GM19395 (cell line): ENCODE measurements at regions not wholly inside any gene's neighbourhood (a gene's known extent, or its start where the extent isn't known, plus 50 kb on each side); places are given as distances from the start of the nearest gene placed in this dataset.
"Not testable (repeated sequence)": the region's sequence is repeated elsewhere in the genome, so short reads cannot be mapped to it uniquely, and the experiment has no call there.

Source experiments
- ATAC-seq: cut with Tn5 transposase; IDR thresholded peaks from one replicate; pipeline ENCODE4 v1.9.1; 2021; ENCODE audit warnings: mild to moderate bottlenecking, moderate library complexity; ENCODE audit not compliant: unreplicated experiment

DNA sequence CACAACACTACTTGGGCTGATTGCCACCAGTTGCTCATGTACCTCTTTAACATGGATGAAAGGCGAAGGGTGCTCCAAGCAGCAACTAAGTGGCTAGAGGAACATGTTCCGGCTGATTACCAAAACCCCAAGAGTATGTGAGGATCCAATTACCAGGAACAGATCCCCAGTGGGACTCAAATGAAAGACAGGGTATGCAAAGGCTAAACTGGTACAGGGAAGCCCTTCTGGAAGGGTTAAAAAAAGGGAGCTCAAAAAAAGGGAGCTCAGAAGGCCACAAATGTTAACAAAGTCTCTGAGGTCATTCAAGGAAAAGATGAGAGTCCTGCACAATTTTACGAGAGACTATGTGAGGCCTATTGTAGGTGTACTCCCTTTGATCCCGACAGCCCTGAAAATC is 604.7 kb downstream of the UQCRFS1 start:
- ATAC-seq = no peak

DNA sequence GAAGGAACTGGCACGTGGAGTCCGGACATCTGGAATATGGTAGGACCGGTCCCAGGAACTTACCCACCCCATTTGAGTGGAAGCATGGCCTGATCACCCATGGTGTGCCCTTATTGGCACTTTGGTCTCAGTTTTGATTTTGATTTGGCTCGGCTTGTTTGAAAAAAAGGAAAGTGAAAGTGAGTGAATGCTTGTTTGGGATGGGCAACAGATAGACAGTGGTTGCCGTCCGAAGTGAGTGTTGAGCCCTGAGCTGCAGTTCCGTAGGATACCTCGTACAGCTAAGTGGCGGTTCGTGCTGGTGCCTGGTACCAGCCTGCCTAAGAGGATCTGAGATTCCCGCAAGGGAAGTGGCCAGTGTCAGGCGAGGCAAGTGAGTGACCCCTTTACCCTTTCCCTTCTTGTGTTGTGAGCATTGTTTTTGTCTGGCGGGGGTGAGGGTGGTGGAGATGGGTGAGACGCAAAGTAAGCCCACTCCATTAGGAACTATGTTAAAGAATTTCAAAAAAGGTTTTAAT is 605.8 kb downstream of the UQCRFS1 start:
- no peak for ATAC-seq

DNA sequence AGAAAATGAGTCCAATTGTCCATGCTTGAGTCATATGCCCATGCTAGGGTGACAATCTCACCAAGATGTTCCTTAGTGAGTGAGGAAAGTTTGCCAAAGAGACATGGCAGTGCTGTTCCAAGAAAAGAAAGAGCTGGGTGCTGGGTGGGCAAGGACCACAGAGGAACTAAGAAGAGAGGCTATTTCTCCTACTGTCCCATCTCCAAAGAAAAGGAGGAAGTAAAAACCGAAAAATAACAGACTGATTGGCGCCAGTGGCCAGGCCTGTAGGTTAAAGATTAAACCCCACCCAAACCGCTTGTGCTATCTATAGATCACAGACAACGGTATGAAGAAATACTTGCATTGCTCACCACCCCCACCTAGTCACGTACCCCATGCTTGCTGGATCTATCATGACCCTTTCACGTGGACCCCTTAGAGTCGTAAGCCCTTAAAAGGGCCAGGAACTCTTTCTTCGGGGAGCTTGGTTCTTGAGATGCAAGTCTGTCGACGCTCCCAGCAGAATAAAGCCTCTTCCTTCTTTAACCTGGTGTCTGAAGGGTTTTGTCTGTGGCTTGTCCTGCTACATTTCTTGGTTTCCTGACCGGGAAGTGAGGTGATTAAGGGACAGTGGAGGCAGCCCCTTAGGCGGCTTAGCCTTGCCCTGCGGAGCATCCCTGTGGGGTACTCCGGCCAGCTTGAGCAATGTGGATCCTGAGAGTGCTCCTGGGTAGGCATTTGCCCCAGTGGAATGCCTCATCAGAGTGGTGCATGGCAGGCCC is 606.5 kb downstream of the UQCRFS1 start:
- ATAC-seq = no peak

DNA sequence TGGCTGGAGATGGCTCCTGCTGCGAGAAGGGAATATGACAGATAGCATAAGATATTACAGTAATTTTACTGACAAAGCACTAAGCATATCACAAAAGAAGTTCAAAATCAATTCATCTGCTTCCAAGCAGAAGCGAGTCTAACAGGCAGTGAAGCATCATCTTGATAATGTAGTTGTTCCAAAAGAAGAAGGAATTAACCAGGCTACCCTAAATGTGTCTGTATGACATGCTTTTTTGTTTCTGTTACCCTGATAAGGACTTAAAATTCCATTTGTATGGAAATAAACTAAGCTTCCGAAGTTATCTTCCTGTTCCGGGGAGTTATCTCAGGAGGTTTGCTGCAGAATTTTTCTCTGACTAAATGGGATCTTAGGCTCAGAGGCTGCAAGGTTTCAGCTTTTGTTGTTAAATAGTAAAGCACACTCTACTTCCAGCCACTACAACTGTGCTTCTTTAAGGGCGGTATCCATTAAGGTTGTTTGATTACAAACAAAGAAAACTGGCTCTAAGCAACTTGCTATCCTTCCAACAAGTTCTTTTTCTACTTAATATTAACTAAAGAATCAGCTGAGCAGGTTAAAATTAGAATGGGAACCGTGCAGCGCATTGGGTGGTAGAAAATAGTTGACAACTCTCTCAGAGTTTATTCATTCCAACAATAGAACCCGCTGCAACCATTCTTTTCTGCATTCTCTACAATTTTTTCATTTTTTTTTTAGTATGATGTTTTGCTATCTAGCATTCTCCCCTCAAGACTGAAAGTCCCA is 607.3 kb downstream of the UQCRFS1 start:
- no peak for ATAC-seq

GRCh38 chr19:28603453-28603852 is 609.5 kb downstream of the UQCRFS1 start:
- no peak for ATAC-seq

DNA sequence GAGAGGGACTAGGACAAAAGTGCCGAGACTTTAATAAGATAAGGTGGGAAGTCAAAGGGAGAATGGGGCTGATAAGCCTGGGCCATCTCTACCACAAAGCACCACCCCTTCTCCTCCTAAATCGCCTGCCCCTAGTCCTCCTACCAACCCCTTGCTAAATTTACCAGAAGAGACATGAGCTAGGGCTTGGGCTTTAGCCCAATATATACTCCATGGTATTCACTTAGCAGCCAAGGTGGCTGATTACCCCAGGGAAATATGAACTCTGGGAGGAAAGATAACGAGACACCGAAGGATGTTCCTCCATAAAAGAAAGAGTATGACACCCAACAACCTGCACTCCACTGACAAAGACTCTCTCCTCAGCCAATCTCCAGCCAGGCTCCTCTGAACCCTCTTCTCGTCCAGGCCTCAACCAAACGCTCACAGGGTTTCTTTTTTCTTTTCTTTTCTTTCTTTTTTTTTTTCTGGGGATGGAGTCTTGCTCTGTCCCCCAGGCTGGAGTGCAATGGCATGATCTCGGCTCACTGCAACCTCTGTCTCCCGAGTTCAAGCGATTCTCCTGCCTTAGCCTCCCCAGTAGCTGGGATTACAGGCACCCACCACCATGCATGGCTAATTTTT is 610.2 kb downstream of the UQCRFS1 start:
- ATAC-seq = no peak

GRCh38 chr19:28601723-28602440 is 611.1 kb downstream of the UQCRFS1 start:
- ATAC-seq = no peak

DNA sequence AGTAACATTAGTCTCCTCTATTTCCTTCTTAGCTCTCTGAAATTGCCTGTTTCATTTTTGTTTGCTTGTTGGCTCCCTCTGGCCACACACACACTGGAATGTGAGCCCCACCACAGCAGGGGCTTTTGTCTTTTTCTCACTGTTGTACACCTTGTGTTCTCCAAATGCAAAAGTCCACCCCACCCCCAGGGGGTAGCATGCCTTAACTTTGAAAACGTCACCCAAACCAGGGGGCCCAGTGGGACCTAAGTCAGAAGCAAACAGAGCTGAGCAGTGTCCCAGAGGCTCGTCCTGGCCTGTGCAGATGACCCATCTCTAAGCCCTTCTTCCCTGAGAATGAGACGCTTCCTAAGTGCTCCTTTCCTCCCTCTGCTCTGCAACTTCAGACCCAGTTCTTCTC is 614.1 kb downstream of the UQCRFS1 start:
- ATAC-seq = no peak

GRCh38 chr19:28596561-28597071 is 616.3 kb downstream of the UQCRFS1 start:
- ATAC-seq = no peak

DNA sequence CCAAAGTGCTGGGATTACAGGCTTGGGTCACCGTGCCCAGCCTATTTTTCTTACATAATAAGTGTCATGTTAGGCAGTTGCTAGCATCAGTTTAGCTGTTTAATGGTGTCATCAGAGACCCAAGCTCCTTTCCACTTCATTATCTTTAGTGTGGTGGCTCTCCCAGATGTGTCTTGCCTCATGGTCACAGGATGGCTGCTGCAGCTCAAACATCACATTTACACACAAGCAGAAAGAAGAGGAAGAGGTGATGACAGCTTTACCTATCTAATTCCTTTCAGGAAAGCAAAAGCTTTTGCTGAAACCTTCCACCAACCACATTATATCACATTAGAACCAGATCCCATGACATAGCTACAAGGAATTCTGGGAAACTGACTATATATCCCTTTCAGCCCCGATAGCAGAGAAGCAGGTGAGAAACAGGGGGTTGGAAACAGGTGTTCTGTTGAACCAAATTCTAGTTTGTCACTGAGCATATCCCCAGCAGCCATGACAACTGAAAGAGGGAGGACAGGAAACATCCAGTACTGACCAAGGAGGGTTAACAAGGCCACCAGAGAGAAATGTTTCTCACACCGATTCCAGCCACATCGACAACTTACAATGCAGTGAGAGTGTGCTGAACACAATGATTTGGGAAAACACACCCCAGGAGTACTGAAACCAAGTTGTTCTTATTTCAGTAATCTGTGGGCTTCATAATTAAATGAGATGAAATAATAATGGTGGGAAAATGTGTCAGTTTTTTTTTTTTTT is 617.0 kb downstream of the UQCRFS1 start:
- ATAC-seq = no peak

DNA sequence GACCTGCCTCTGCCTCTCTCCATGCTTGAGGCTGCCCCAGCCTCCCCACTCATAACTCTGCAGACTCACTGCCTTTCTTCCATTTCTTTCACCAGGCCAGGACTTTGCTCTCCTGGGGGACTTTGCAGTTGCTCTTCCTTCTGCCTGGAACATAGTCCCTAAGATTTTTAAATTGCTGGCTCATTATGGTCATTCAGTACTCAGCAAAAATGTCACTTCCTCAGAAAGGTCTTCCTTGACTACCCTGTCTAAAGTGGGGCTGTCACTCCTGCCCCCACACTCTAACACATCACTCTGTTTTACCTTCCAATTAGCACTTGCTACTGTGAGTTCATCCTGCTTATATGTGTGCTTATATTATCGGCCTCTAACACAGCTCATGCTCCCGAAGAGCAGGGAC is 618.2 kb downstream of the UQCRFS1 start:
- ATAC-seq = no peak

DNA sequence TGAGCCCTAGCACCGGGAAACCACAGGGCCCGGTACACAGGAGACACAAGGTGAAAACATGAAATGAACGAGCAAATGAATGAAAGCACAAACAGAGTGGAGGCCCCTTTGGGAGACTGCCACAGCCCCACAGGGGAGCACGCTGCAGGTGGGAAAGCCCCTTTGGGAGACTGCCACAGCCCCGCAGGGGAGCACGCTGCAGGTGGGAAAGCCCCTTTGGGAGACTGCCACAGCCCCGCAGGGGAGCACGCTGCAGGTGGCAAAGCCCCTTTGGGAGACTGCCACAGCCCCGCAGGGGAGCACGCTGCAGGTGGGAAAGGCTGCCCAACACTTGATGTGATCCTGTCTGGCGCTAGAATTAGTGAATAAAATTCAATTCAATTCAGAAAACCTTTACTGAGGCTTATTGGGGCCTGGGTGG is 623.0 kb downstream of the UQCRFS1 start:
- ATAC-seq = not testable (repeated sequence)

DNA sequence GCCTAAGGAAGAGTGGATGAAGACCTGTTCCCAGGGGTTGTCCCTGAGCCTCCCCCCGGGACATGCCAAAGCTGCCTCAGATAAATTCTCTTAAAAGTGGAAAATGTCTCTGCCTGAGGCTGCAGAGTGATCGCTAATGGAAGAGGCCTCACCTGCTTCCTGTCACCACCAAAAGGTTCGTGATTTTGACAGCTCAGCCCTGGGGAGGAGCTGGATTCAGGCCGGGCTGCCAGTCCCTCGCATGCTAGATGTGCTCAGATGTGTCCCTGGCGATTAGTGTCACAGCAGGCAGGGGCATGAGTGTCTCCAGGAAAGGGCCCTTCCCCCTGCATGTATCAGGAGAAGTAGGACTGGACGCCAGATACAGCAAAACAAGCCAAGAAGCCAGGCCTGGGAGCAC is 626.5 kb downstream of the UQCRFS1 start:
- no peak for ATAC-seq

GRCh38 chr19:28585796-28586195 is 627.2 kb downstream of the UQCRFS1 start:
- no peak for ATAC-seq

DNA sequence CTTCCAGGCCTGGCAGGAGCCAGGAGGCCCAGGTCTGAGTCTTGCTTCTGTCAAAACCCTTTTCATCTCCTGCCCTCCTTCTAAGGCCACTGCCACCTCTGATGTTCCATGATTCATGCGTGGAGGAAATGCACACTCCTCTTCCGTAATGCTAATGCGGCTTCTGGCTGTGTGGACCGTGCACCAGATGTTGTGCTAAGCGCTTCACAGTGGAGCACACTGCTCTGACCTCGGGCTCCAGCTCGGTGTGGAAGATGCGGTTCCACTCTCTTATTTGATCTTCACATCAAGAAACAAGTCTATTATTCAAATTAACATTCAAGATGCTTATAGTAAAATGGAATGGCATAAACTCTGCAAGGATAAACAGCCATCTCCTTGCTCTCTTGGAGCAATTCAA is 629.2 kb downstream of the UQCRFS1 start:
- no peak for ATAC-seq

GRCh38 chr19:28583242-28583641 is 629.7 kb downstream of the UQCRFS1 start:
- no peak for ATAC-seq

- no peak for ATAC-seq
Measured at GRCh38 chr19:28582796-28583195, 630.2 kb downstream of the UQCRFS1 start.

GRCh38 chr19:28582344-28582743 is 630.6 kb downstream of the UQCRFS1 start:
- ATAC-seq = no peak

- ATAC-seq = no peak
Measured at GRCh38 chr19:28581468-28581770, 631.5 kb downstream of the UQCRFS1 start.

- no peak for ATAC-seq
Measured at GRCh38 chr19:28578786-28579505, 634.0 kb downstream of the UQCRFS1 start.
